K562 (cell line): ENCODE measurements at regions not wholly inside any gene's neighbourhood (a gene's known extent, or its start where the extent isn't known, plus 50 kb on each side); places are given as distances from the start of the nearest gene placed in this dataset.

Experiments
- ATAC-seq: fragments of 200-7000 bp; cut with Tn5 transposase; 3 replicates; pipeline ENCODE4 v1.9.1; 2020; ENCODE audit warnings: moderate library complexity
- BruUV-seq: library from RNA; stranded (reverse); fragments of 400-500 nt; replicated peaks from 2 replicates; lab custom pipeline; 2021; lab: Mats Ljungman, UMichigan
- CTCF ChIA-PET: fragments of 300-600 bp; formaldehyde crosslinking; extraction: SDS; loops from one replicate; lab custom pipeline; 2021; ENCODE audit warnings: low intra/inter-chr PET ratio; lab: Yijun Ruan, JAX
- POLR2A ChIA-PET: fragments of 300-600, 350-650 bp; sonication (Branson Sonifier 250); formaldehyde crosslinking; extraction: SDS; loops from one replicate; lab custom pipeline; 2021; ENCODE audit warnings: antibody characterized with exemption, inconsistent platforms; lab: Yijun Ruan, JAX
- DNase-seq, 4 experiments: peaks; one replicate each; pipeline versions ENCODE4 v3.0.0 to v3.0.0-alpha.2; 2011 to 2018; ENCODE audit warnings: low spot score in 3 of 4, mixed read lengths in 3 of 4; ENCODE audit errors: extremely low read depth in 1 of 4
- FAIRE-seq: peaks from 2 replicates; lab custom pipeline; 2011; peaks lifted over from hg19 to GRCh38; lab: Jason Lieb, UNC
- H2AFZ ChIP-seq: 2 replicates; pipeline ENCODE4 v1.6.0; 2011; ENCODE audit warnings: low read depth, low read length, control low read depth, inconsistent platforms
- H3K27ac ChIP-seq: fragments of 200-600 bp; 3 replicates; pipeline ENCODE4 v1.8.0; 2011; ENCODE audit warnings: low read depth, mild to moderate bottlenecking, control low read depth, inconsistent platforms, low read length, moderate library complexity, mixed read lengths; ENCODE audit errors: extremely low read depth
- H3K27me3 ChIP-seq, 2 experiments: fragments of 300-600 bp in 1 of 2; 2 replicates in 1 of 2; 3 replicates in 1 of 2; pipeline versions ENCODE4 v1.6.0 to v1.8.0; 2011; ENCODE audit warnings: inconsistent platforms in 2 of 2, low read length in 2 of 2, mild to moderate bottlenecking in 1 of 2, mixed read lengths in 1 of 2, moderate library complexity in 1 of 2; ENCODE audit not compliant: control insufficient read depth in 2 of 2, insufficient read depth in 2 of 2
- H3K36me3 ChIP-seq: fragments of 300-600 bp; 3 replicates; pipeline ENCODE4 v1.8.0; 2011; ENCODE audit warnings: mild to moderate bottlenecking, low read length, inconsistent platforms; ENCODE audit not compliant: control insufficient read depth, insufficient read depth
- H3K4me1 ChIP-seq, 2 experiments: fragments of 200-600 bp in 1 of 2; replicated peaks in 1 of 2; 2 replicates in 1 of 2; 3 replicates in 1 of 2; pipeline versions ENCODE4 v1.5.1 to v1.8.0; 2011; ENCODE audit warnings: inconsistent platforms in 2 of 2, low read length in 2 of 2, mild to moderate bottlenecking in 1 of 2, mixed read lengths in 1 of 2, moderate library complexity in 1 of 2; ENCODE audit not compliant: control insufficient read depth in 2 of 2, insufficient read depth in 2 of 2
- H3K4me2 ChIP-seq: 2 replicates; pipeline ENCODE4 v1.6.1; 2011; ENCODE audit warnings: low read length, control low read depth, inconsistent platforms, mixed read lengths; ENCODE audit not compliant: insufficient read depth
- H3K4me3 ChIP-seq: fragments of 200-600 bp; sonication (generic), shearing (Covaris generic); 2 replicates; pipeline ENCODE4 v1.5.1; 2016; ENCODE audit warnings: control low read depth, inconsistent platforms
- H3K79me2 ChIP-seq: fragments of 200-600 bp; 3 replicates; pipeline ENCODE4 v1.8.0; 2011; ENCODE audit warnings: low read length, inconsistent platforms; ENCODE audit not compliant: control insufficient read depth, insufficient read depth
- H3K9ac ChIP-seq, 2 experiments: 2 replicates each; pipeline versions ENCODE4 v1.6.0 to v1.6.1; 2011; ENCODE audit warnings: low read depth in 2 of 2, low read length in 2 of 2, control low read depth in 1 of 2, inconsistent platforms in 1 of 2, mild to moderate bottlenecking in 1 of 2, mixed read lengths in 1 of 2; ENCODE audit not compliant: insufficient read depth in 1 of 2
- H3K9me1 ChIP-seq: one replicate; pipeline ENCODE4 v1.6.0; 2011; ENCODE audit warnings: inconsistent platforms, mild to moderate bottlenecking, low read length, moderate library complexity; ENCODE audit not compliant: control insufficient read depth, insufficient read depth
- H3K9me3 ChIP-seq: replicated peaks from 2 replicates; pipeline ENCODE4 v1.5.1; 2011; ENCODE audit warnings: low read depth, low read length, inconsistent platforms; ENCODE audit not compliant: control insufficient read depth, insufficient read depth
- H4K20me1 ChIP-seq: replicated peaks from 2 replicates; pipeline ENCODE4 v1.6.1; 2011; ENCODE audit warnings: low read length, inconsistent platforms, mixed read lengths; ENCODE audit not compliant: control insufficient read depth, insufficient read depth
- ADNP ChIP-seq: fragments of 200-800 bp; sonication (Bioruptor generic); IDR thresholded peaks from 2 replicates; pipeline ENCODE4 v1.6.1; 2016; ENCODE audit warnings: missing genetic modification characterization, missing compliant biosample characterization
- CEBPG ChIP-seq, 3 experiments: fragments of 200-800 bp in 1 of 3; sonication (Bioruptor generic) in 1 of 3; sonication (generic) in 1 of 3; formaldehyde crosslinking in 1 of 3; IDR thresholded peaks in 2 of 3; conservative IDR thresholded peaks in 1 of 3; 2 replicates each; pipeline versions ENCODE4 v1.6.1 to v1.8.0; 2016 to 2022; ENCODE audit warnings: missing compliant biosample characterization in 2 of 3, missing genetic modification characterization in 2 of 3, mild to moderate bottlenecking in 1 of 3, missing genetic modification reagents in 1 of 3
- E2F3 ChIP-seq: fragments of 250-450 bp; sonication (Bioruptor Pico); IDR thresholded peaks from 2 replicates; pipeline ENCODE4 v1.4.0; 2020; ENCODE audit warnings: mild to moderate bottlenecking
- FUS ChIP-seq: fragments of 200-400 bp; formaldehyde crosslinking; optimal IDR thresholded peaks from 2 replicates; pipeline ENCODE3; 2017; ENCODE audit warnings: low read depth, low read length
- SIN3B ChIP-seq: fragments of 450-650 bp; IDR thresholded peaks from 2 replicates; pipeline ENCODE4 v1.6.1; 2017; ENCODE audit warnings: low read depth, mild to moderate bottlenecking, moderate library complexity
- SMAD3 ChIP-seq: fragments of 450-650 bp; formaldehyde crosslinking; conservative IDR thresholded peaks from 2 replicates; pipeline ENCODE4 v1.4.0; 2020; ENCODE audit warnings: mild to moderate bottlenecking
- SNIP1 ChIP-seq: fragments of 450-650 bp; IDR thresholded peaks from 2 replicates; pipeline ENCODE4 v1.7.1; 2017; ENCODE audit warnings: low read depth, mild to moderate bottlenecking
- TAF1 ChIP-seq: IDR thresholded peaks from 2 replicates; pipeline ENCODE4 v1.6.1; 2011; ENCODE audit warnings: mild to moderate bottlenecking, low read length, moderate library complexity; ENCODE audit not compliant: insufficient read depth, control insufficient read depth, severe bottlenecking; ENCODE audit errors: extremely low read depth
- THAP7 ChIP-seq: fragments of 250-450 bp; sonication (Bioruptor Pico); IDR thresholded peaks from 2 replicates; pipeline ENCODE4 v1.5.0; 2021
- ZNF282 ChIP-seq: sonication (generic); formaldehyde crosslinking; IDR thresholded peaks from 2 replicates; pipeline ENCODE4 v1.8.1; 2023; ENCODE audit warnings: missing genetic modification reagents
- whole genome bisulfite sequencing: fragments of 100-300 bp; shearing (Covaris generic); methylation state at CpG from one replicate; pipeline ENCODE4 v1.1.6; 2016; ENCODE audit warnings: low coverage, mixed read lengths; ENCODE audit not compliant: insufficient coverage; ENCODE audit errors: missing lambda C conversion rate; 5-methylcytosine and 5-hydroxymethylcytosine counted together
- in situ Hi-C: fragments of 300-500 bp; cut with MboI; formaldehyde crosslinking; loops from 4 replicates; pipeline ENCODE4 v1.15.0; 2018; ENCODE audit warnings: inconsistent platforms, mixed read lengths
- intact Hi-C: fragments of 100-400 bp; cut with micrococcal nuclease; formaldehyde crosslinking; loops from 2 replicates; pipeline ENCODE4 v1.14.2; 2022
- TF ChIP-seq, protein P1 (sequence below): fragments of 450-650 bp; formaldehyde crosslinking; conservative IDR thresholded peaks from 2 replicates; pipeline ENCODE4 v1.4.0; 2022; ENCODE audit warnings: mild to moderate bottlenecking, missing genetic modification characterization

DNA sequence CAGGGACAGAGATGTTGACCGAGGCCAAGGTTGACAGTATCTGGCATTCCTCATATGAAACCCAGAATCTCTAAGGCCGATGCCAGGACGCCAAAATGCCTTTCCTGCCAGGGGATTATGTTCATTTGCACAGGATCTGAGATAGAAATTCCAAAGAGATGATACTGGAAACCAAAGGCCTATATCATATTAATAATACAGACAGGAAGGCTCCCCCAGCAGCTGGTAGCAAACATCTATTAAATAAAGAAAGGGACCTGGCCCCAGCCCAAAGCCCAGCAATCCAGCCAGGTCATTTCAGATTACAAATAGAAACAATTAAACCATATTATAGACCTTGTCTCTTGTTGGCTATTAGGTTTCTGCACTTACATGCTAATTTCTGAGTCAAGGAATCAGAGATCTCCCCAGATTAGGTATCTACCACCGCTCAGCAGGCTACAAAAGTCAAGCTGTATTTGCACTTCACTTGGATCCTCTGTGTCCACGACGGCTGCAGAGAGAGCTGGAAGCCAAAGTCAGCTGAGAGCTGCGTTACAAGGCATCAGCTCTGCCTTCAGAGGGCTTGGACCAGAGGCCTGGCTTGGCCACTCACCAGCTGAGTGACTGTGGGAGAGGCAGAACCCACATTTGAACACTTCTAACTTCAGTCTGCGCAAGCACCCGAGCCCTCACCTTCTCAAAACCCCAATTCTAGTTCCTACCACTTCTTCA lies 269.3 kb upstream of the SIX2 start:
- H3K9me3 ChIP-seq, result no peaks in the 10 kb centered on the region
- H3K27ac ChIP-seq, result no peak overlapping the region
- ATAC-seq (no peak), DNase-seq (no peak)
- no peaks in the 10 kb centered on the region for H3K36me3 ChIP-seq
- H3K4me1 ChIP-seq, result no peaks in the 10 kb centered on the region
- no peaks in the 10 kb centered on the region for H3K79me2 ChIP-seq
- in situ Hi-C loops, result no loop called here
- no TSS peak for BruUV-seq
- H3K9ac ChIP-seq, result no peak overlapping the region
- H3K4me3 ChIP-seq, result no peak overlapping the region
- TF ChIP-seq E2F3 (no peak), SMAD3 (no peak), FUS (no peak), ZNF282 (CRISPR knock-in tag) (no peak), SIN3B (no peak), CEBPG (CRISPR knock-in tag; IDR thresholded peaks at IDR 0.05) (no peak), CEBPG (tag; conservative IDR thresholded peaks at IDR 0.05 in 1 of 2, IDR thresholded peaks at IDR 0.05 in 1 of 2) (no peak), SNIP1 (no peak), ADNP (no peak), TAF1 (no peak), THAP7 (CRISPR knock-in tag) (no peak)
- TF ChIP-seq, protein P1, sequence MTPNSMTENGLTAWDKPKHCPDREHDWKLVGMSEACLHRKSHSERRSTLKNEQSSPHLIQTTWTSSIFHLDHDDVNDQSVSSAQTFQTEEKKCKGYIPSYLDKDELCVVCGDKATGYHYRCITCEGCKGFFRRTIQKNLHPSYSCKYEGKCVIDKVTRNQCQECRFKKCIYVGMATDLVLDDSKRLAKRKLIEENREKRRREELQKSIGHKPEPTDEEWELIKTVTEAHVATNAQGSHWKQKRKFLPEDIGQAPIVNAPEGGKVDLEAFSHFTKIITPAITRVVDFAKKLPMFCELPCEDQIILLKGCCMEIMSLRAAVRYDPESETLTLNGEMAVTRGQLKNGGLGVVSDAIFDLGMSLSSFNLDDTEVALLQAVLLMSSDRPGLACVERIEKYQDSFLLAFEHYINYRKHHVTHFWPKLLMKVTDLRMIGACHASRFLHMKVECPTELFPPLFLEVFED (CRISPR knock-in tag), result no peak
- TF ChIP-seq, all 486 proteins: peak for 0
- no peak for FAIRE-seq
- Histone ChIP-seq H3K9me1 (no peaks in the 10 kb centered on the region), H3K4me2 (no peak overlapping the region), H3K27me3 (peaks cover 32 to 46% of the 10 kb centered on the region in 2 experiments), H2AFZ (no peak overlapping the region), H4K20me1 (no peaks in the 10 kb centered on the region; the same call in 1 of the 2 replicates)
- CTCF ChIA-PET, result no interaction called here
- intact Hi-C loops, result no loop called here
- WGBS, result 0% methylated on average over 9 of the region's 9 CpGs
- POLR2A ChIA-PET, result interaction anchor here (1.6 kb wide), 1 partner anchor 8 kb away, joined by 5 read pairs; no protein-coding TSS in a partner anchor
